NCI-H2107 treated with DMSO at 0.1 percent for 48 hours (cell line): ENCODE measurements at regions not wholly inside any gene's neighbourhood (a gene's known extent, or its start where the extent isn't known, plus 50 kb on each side); places are given as distances from the start of the nearest gene placed in this dataset.

Source experiments
- DNase-seq: peaks from one replicate; lab custom pipeline; 2025; ENCODE audit not compliant: unreplicated experiment; lab: John Stamatoyannopoulos, UW

DNA sequence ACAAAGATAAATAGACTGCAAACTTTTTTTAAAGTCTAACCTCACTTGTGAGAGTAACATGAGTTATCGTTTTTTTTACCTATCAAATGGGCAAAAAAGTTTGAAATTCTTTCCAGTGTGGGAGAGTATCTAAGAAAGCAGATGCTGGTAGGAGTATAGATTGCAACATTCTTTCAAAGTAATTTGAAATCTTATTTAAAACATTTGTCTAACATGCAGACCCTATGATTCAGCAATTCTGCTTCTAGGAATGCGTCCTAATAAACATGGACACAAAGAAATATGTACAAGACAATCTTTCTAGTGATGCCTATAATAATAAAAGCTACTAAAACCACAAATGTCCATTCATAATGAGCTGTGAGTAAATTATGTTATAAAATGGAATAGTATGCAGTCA, 110.4 kb upstream of the TMCC3 start:
- DNase-seq: no peak

DNA sequence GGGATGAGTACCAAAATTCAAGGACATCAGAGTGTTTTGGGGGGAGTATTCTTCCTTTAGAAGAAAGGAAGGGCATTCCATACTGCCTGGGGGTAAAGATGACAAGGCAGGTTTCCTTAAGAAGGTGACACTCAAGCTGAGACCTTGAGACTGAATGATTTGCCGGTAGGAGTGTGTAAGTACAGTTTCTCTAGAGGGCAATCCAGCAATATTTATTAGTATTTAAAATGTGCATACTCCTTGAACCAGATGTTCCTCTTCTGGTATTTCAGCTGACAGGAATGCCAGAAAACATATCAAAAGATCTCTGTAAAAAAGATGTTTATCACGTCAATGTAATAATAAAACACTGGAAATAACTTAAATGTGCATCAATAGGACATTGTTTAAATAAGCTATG, 106.4 kb upstream of the TMCC3 start:
- no peak for DNase-seq

DNA sequence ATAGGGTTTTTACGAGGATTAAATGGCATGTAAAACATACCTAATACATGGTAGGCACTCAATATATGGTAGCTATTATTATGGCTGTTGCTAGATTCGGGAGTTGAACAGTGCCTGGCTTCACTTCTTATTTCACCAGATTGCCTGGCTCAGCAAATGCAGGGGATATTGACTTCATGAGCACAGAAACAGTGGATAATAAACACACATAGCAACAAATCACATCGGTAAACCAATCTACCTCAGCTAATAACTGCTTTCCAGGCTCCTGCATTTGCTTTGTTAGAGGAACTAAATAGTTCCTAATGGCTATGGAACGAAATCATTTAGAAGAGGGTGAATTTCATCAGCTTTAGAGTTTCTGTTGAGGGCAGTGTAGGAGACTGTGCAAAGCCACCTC, 105.2 kb upstream of the TMCC3 start:
- no peak for DNase-seq

DNA sequence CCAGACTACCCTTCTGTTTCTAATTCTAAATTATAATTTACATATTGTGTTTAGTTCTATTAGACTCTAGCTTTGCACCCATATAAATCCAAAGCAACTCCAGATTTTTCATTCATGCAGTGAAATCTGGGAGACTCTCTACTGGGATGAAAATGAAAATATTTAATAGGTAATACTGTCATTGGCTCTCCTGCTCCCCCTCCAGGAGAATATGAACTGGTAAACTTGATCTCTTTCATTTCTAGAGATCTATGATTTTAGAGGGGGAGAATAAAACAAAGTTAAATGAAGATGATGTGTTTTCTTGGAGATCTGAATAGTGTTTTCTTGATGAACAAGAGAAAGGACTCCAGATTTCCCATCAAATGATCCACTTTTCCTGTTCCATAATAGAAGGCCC, 104.3 kb upstream of the TMCC3 start:
- no peak for DNase-seq

DNA sequence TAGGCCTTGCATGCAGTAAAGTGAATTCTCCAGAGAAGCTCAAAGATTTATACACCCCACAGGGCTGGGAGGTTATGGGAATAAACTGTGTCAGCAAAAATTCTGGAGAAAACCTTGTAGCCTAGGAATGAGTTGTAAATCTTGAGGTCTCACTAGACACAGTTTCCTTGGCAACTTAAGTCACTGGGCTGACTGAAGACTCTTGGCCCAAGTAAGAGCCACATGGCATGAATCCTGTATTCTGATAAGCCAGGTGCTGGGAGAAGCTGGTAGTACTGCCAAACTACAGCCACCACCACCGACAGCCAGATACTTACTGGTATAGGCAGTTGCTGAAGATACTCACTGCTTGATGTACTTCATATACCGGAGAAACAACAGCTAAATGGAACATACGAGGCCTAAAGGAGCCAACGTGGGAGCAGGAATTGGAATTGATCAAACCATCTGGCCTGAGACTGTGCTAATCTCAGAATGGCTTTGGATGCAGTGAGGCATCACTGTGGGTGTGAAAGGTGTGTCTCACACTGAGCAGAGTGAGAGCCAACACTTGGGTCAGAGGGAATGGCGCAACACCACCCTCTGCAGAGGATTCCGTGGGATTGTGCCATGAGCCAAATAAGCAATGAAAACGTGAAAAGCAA, 102.8 kb upstream of the TMCC3 start:
- no peak for DNase-seq

DNA sequence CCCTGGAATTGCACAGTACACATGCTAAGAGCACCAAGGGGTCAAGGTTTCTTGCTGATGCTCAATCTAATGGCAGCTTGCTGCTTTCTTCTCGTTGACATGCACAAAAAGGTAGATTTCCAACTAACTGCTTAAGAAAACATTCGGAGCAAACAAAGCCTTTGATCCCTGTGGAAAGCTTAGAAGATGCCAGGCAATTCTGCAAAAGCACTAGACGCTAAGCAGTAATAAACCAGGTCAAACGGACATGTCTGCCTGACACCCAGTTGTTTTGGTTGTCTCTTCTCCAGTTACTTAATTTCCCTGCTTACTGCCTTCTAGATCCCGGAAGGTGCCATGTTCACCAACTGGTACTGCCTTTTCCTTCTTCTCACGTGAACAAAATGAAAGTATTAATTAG, 100.5 kb upstream of the TMCC3 start:
- no peak for DNase-seq

DNA sequence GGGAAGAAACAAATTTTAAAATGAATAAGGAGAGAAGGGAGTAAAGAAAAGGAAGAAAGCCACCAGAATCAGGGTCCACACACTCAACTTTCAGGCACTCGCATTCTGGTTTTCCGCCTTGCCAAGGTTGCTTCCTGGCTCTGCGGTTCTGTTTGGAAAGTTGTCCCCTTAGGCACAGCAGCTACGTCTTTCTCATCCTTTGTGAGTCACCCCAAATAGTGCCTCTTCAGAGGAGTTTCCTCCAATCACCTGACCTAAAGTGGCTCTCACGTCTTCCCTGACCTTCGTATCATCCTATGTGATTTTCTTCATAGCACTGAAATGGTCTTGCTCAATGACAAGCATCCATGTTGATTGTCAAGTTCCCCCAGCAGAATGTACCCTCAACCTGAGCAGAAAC, 99.5 kb upstream of the TMCC3 start:
- no peak for DNase-seq

DNA sequence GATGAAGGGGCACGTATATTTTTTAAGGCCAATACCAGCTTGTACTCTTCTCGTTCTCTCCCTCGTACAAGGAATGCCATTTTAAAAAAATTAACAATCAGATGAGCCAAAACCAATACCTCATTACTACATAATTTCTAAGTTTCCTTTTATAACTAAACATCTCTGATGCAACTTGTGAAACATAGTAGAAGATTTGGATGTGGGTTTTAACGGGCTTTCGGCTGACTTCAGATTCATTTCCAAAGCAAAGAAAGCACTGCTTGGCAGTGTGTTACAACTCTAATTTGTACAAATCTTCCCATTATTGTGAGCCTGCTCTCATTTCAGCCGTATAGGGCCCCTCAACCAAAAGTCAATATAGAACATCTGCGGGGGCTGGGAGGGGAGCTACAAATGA, 99.1 kb upstream of the TMCC3 start:
- DNase-seq: no peak

DNA sequence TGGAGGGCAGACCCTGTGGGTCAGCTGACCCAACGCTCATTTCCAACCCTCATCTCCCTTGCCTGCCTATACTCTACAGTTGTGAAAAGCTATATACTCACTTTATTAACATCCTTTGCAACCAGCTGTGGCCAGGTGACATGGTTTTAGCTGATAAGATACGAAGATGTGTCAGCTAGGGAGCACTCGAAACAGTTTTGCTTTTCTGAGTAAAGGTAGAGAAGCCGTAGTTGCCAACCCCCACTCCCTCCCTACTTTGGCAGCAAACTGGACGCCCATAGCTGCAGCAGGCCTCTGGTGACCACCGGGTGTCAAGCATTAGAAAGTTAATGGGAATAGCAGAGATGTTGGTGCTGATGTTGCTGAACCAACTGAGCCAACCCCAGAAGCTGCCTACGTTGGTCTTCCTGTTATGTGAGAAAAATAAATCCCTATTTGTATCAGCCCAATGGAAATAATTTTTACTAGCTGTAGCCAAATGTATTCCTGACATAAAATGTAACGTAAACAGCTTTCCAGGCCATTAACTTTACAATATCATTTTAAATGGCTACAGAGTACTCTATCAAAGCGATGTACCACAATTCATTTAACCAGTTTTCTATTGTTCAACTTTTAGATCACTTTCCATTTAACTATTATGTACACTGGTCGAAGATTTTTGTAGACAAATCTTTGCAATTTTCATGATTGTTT, 98.5 kb upstream of the TMCC3 start:
- no peak for DNase-seq

DNA sequence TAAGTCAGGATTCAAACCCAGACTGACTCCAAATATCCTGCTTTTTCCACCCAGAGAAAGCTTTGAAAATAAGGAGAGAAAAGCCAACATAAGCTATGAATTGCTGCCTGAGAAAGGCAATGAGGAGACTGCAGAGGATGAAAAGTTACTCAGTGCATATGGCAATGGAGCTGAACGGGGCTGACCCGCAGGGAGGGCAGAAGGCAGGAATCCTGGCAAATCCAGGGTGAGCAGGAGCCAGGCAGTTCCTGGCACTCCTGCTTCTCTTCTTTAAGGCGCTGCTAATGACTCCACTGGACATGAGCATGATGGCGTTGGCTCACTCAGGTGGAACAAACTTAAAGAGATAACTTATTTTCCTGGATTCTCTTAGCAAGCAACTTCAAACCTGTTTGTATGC, 95.2 kb upstream of the TMCC3 start:
- DNase-seq: no peak

DNA sequence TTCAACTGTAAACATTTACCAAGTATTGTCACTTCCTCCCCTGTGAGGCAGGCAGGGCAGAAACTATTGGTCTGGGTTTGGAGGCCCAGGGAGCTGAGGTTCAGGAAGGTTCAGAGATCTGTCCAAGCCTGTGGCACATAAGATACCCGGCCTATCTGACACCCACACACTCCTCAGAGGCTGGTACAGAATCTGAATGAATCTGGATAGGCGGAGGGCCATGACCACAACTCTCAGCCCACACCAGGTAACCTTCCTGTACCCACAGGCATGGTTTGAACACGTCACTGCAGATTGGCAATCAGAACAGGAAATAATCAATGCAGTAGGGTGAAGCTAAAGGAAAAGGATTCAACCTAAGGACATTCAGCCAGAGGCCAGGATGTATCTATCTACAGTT, 92.8 kb upstream of the TMCC3 start:
- DNase-seq: no peak

DNA sequence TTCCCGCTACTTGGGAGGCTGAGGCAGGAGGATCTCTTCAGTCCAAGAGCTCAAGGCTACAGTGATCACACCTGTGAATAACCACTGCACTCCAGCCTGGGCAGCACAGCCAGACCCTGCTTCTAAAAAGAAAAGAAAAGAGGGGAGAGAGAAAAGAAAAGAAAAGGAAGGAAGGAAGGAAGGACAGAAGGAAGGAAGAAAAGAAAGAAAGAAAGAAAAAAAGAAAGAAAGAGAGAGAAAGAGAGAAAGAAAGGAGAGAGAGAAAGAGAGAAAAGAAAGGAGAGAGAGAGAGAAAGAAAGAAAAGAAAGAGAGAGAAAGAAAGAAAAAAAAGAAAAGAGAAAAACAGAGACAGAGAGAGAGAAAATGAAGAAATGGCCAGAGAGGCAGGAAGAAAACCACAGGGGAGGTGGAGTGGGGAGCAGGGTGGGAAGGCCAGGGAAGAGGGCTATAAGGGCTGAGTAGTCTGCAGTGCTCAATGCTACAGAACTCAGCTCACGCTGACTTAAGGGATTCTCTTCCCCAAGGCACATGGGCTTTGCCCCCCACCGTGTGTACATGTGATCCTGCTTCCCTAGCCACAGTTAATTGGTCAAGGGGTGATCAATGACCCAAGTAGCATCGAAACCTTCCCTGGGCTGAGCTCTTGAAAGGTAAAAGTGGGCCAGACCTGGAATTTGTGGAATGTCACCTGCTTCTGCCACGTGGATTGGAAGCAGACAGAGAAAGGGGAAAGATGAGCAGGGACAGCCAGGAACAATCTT, 90.4 kb upstream of the TMCC3 start:
- no peak for DNase-seq

DNA sequence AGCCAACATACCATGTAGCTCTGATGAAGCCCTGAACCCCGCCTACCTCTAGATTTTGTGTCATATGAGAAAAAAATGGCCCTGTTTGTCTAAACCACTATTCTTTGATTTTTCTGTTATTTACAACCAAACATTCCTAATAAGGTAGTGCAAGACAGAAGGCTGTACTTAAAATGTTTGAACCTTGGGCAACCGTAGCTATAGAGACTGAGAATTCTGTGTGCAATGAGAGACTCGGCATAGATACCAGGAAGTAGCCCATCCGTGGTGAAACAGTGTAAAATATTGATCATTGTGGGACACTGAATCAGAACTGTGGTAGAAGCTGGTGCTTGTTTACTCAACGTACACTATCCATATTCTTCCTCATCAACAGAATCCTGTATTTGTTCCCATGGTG, 86.5 kb upstream of the TMCC3 start:
- no peak for DNase-seq

DNA sequence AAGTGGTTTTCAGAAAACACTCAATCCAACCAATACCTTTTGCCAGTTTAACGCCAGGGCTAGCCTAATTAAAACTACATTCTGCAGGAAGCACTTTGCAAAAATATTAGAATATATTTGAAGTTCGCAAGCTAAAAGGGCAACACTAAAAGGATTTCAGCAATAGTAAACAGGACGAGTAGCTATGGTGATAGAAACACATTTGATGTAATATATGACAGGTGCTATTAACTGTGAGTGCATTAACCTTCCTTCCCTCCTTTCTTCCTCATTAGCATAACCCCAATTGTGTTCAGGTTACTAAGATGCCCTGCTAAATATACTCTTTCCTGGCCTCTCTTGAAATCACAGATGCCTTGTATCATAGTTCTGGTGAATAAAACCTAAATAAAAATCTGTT, 85.6 kb upstream of the TMCC3 start:
- peak; percentile 46 for DNase-seq

DNA sequence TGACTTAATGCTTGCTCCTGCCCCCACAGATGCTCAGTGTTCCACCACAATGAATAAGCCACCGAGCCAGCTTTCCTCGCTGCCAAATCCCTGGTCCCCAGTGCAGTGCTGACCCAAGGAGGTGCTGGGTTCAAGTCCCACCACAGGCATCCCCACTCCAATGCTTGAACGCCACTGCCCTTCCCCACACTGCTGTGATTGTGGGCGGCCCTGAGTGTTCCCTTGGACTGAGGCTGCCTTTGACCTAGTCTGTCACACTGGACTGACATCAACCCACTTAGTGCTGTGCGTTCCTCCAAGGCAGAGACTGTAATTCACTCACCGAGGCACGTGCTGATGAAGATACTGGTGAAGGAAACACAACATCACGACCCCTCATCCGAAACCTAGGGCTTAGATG, 83.4 kb upstream of the TMCC3 start:
- no peak for DNase-seq

DNA sequence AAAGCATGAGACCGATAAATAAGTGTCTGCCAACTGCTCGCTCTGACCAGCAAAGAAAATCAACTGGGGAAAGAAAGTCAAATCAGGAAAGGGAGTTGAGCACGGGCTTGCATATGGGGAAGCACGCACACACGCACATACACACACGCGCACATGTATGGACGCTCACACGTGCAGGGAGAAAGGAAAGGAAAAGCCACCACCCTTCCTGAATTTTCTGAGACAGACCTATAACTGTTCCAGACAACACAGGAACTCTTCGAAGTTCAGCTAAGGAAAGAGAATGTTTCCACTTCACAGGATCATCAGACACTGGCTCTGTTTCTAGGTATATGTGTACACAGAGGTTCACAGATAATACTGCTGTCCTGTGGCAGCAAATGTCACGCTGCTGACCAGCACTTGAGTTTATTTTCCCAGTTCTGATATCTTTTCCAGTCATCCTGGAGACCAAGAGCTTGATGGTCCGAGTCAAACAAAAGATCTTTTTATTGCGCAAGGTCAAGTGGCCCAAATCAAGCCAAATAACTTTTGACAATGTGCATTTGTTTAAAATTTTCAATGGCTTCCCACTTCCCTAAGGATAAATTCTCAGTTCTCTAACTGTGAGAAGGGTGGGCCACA, 82.1 kb upstream of the TMCC3 start:
- no peak for DNase-seq

DNA sequence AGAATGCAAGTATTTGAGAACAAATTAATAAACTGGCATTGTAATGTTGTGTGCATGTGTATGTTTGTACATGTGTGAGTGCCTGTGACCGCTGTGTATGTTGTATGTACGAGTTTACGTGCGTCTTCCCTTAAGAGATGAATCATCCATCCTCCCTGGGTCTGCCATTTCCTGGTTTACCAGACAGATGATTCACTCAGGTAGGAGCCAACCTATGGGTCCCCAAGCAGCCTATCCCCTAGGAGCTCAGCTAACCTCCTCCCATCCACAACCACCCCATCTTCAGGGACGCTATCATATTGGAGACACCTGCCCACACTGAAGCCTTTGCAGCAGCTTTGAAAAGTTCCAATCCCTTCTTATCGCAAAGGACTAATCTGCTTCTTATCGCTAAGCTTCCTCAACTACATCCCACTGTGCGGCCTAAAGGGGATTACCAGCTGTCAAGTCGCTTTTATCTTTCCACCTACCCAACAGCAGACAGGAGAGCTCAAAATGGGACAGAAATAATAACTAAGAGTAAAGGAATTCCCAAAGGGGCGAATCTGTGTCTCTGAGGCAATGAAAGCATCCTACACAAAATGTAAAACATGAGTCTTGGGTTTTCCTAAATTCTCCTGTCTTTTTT, 81.5 kb upstream of the TMCC3 start:
- no peak for DNase-seq

DNA sequence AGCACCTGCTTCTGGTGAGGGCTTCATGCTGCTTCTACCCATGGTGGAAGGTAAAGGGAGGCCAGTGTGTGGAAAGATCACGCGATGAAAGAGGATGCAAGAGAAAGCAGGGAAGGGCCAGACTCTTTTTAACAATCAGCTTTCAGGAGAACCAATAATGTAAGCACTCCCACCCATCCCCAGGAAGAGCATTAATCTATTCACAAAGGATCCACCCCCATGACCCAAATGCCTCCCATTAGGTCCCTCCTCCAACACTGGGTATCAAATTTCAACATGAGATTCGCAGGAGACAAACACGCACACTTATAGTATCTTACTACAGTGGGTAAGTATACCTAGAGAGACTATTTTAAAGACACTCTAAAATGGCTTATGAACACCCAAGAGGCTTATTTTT, 80.5 kb upstream of the TMCC3 start:
- peak; percentile 71 for DNase-seq

DNA sequence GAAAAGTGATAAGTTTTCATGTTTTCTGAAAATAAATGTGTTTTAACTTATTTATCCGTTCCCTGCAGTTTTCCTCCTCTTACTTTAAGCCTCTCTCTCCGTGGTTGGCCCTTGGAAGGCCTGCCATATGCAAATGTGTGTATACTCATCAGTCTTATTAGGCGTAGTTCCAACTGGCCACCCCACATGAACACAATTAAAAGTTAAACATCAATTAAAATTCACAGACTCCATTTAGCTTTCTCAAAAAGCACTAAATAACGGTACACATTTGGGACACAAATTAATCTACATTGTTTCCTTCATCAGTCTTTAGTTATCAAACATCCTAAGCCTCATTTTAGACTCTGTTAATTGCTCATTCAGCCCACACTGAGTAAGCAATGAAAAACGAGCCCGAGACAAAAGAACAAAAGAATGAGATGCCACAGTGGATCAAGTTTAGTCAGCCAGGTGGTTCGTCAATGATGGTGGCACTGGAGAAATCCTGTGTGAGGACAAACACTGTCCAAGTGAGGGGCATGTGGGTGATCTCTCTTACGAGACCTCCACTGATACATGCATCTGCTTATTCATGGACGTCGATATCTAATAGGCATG, 76.0 kb upstream of the TMCC3 start:
- no peak for DNase-seq

DNA sequence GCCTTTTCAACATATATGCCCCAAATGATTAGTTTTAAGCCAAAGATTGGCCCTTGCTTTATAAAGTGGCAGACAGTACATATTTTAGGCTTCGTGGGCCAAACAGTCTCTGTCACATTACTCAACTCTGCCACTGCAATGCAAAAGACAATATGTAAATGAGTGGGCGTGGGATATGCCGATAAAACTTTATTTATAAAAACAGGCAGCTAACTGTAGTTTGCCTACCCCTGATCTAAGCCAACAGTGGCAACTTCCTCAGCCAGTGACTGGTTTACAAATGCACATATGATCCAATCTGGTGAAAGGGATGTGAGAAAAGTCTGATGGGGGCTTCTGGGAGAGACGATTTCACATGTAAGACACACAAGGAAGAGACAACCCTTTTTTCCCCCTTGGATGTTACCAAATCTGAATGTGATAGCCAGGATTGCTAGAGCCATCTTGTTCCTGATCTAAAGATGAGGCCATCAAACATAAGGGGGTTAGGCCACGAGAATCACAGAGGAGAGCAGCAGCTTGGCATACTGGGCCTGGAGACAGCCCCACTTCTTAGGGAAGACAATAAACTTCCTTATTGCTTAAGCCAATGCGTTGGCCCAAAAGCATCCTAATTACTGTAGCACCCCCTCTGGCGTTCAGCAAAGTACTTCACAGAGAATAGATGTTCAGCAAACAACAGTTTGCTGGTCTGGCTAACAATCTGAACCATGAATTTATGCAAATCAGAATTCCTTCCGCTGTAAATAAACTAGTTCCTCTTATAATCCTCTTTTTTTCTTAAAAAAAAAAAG, 75.2 kb upstream of the TMCC3 start:
- no peak for DNase-seq
